OCI-LY1 (cell line): ENCODE measurements at regions not wholly inside any gene's neighbourhood (a gene's known extent, or its start where the extent isn't known, plus 50 kb on each side); places are given as distances from the start of the nearest gene placed in this dataset.
"Not testable (repeated sequence)": the region's sequence is repeated elsewhere in the genome, so short reads cannot be mapped to it uniquely, and the experiment has no call there.

Experiments
- H2AFZ ChIP-seq: fragments of 200-600 bp; sonication (generic), shearing (Covaris generic); 2 replicates; pipeline ENCODE4 v1.6.0; 2014; ENCODE audit warnings: antibody characterized with exemption, mild to moderate bottlenecking, low read length
- H3F3A ChIP-seq: fragments of 200-600 bp; sonication (generic), shearing (Covaris generic); 2 replicates; pipeline ENCODE4 v1.6.0; 2014; ENCODE audit warnings: mild to moderate bottlenecking, antibody characterized with exemption, low read length, moderate library complexity; ENCODE audit not compliant: insufficient read depth
- H3K27ac ChIP-seq: fragments of 200-600 bp; sonication (generic); 2 replicates; pipeline ENCODE4 v1.5.1; 2014; ENCODE audit warnings: low read length, mixed run types, mild to moderate bottlenecking, low read depth; ENCODE audit not compliant: poor library complexity, severe bottlenecking
- H3K27me3 ChIP-seq: fragments of 200-600 bp; sonication (generic); 2 replicates; pipeline ENCODE4 v1.6.0; 2014; ENCODE audit warnings: antibody characterized with exemption, mild to moderate bottlenecking, low read length, moderate library complexity; ENCODE audit not compliant: insufficient read depth
- H3K36me3 ChIP-seq: fragments of 200-600 bp; sonication (generic); 2 replicates; pipeline ENCODE4 v1.6.1; 2014; ENCODE audit warnings: mild to moderate bottlenecking, antibody characterized with exemption, low read length, moderate library complexity, mixed read lengths; ENCODE audit not compliant: insufficient read depth
- H3K4me1 ChIP-seq: fragments of 200-600 bp; sonication (generic); 2 replicates; pipeline ENCODE4 v1.5.1; 2014; ENCODE audit warnings: mild to moderate bottlenecking, low read length, moderate library complexity; ENCODE audit not compliant: insufficient read depth, severe bottlenecking
- H3K4me2 ChIP-seq: fragments of 200-600 bp; sonication (generic), shearing (Covaris generic); 2 replicates; pipeline ENCODE4 v1.6.1; 2014; ENCODE audit warnings: low read length
- H3K4me3 ChIP-seq: fragments of 200-600 bp; sonication (generic); 2 replicates; pipeline ENCODE4 v1.5.1; 2014; ENCODE audit warnings: low read length, low read depth, mild to moderate bottlenecking, mixed read lengths; ENCODE audit not compliant: poor library complexity, severe bottlenecking
- H3K79me2 ChIP-seq: fragments of 200-600 bp; shearing (Covaris generic); 2 replicates; pipeline ENCODE4 v1.6.1; 2016; ENCODE audit warnings: mixed run types, low read length, mixed read lengths; ENCODE audit not compliant: insufficient read depth
- H3K9ac ChIP-seq: fragments of 200-600 bp; sonication (generic), shearing (Covaris generic); 2 replicates; pipeline ENCODE4 v1.6.1; 2014; ENCODE audit warnings: mild to moderate bottlenecking, low read length, mixed read lengths
- H3K9me2 ChIP-seq: fragments of 200-600 bp; sonication (generic), shearing (Covaris generic); 2 replicates; pipeline ENCODE4 v1.6.1; 2014; ENCODE audit warnings: low read depth, mild to moderate bottlenecking, low read length, mixed read lengths
- H3K9me3 ChIP-seq: fragments of 200-600 bp; shearing (Covaris generic); 2 replicates; pipeline ENCODE4 v1.6.1; 2014; ENCODE audit warnings: low read length, mixed read lengths
- H4K20me1 ChIP-seq: fragments of 200-600 bp; sonication (generic), shearing (Covaris generic); 2 replicates; pipeline ENCODE4 v1.6.0; 2016; ENCODE audit warnings: mild to moderate bottlenecking, low read length; ENCODE audit not compliant: insufficient read depth
- EZH2 ChIP-seq: fragments of 200-600 bp; sonication (generic), shearing (Covaris generic); IDR thresholded peaks from 2 replicates; pipeline ENCODE4 v1.8.0; 2017; ENCODE audit warnings: borderline replicate concordance, mixed run types, mild to moderate bottlenecking, antibody characterized with exemption, low read length, moderate library complexity, mixed read lengths
- TF ChIP-seq, protein P1 (sequence below): fragments of 200-600 bp; sonication (generic), shearing (Covaris generic); IDR thresholded peaks from 2 replicates; pipeline ENCODE4 v1.5.1; 2017; ENCODE audit warnings: mild to moderate bottlenecking, antibody characterized with exemption, low read length, moderate library complexity, mixed read lengths

GRCh38 chr5:119299242-119299614 is 56.6 kb upstream of the TNFAIP8 start:
- not testable (repeated sequence) for H3K4me2 ChIP-seq, H3K9ac ChIP-seq, H3K27me3 ChIP-seq, H4K20me1 ChIP-seq, H3K9me2 ChIP-seq, H3K9me3 ChIP-seq, H3K36me3 ChIP-seq, H3K27ac ChIP-seq, H3K4me3 ChIP-seq, H3F3A ChIP-seq, H2AFZ ChIP-seq
- Histone ChIP-seq H3K79me2 (peaks cover 43% of the 10 kb centered on the region), H3K4me1 (peaks cover 43% of the 10 kb centered on the region)

- not testable (repeated sequence) for H3K27ac ChIP-seq, H2AFZ ChIP-seq, H3K9me3 ChIP-seq, H4K20me1 ChIP-seq, H3K9ac ChIP-seq, H3K9me2 ChIP-seq, H3K4me3 ChIP-seq, H3F3A ChIP-seq, H3K27me3 ChIP-seq, H3K36me3 ChIP-seq, H3K4me2 ChIP-seq
- H3K4me1 ChIP-seq = peaks cover 49% of the 10 kb centered on the region
- peaks cover 49% of the 10 kb centered on the region for H3K79me2 ChIP-seq
Measured at GRCh38 chr5:119299615-119300310, 56.1 kb upstream of the TNFAIP8 start.

DNA sequence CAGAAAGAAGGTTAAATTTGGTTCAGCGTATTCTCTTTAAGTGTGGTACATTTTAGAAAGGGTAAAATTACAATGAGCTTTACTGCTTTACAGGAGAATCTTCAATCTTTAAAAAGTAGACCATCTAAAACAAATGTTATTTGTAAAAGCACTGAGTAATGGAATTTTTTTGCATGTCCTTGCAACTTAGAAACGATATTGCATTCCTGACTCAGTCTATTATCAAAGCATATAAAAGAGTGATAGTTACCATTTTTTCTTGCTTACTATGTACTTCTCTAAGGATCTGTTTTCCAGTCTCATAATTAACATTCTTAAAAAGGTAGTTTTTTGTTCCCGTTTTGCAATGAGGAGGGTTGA is 55.5 kb upstream of the TNFAIP8 start:
- Histone ChIP-seq H3K27me3 (no peaks in the 10 kb centered on the region), H3K4me3 (no peak overlapping the region), H3K4me1 (peaks cover 54% of the 10 kb centered on the region), H3K4me2 (no peak overlapping the region), H3F3A (no peaks in the 10 kb centered on the region; the same call in 1 of the 2 replicates), H3K36me3 (peaks cover 6% of the 10 kb centered on the region; the same call in 1 of the 2 replicates), H3K9me2 (no peaks in the 10 kb centered on the region), H2AFZ (no peak overlapping the region), H3K79me2 (peaks cover 54% of the 10 kb centered on the region), H3K9ac (no peak overlapping the region), H4K20me1 (no peaks in the 10 kb centered on the region; the same call in 1 of the 2 replicates), H3K27ac (no peak overlapping the region), H3K9me3 (no peaks in the 10 kb centered on the region)
- TF ChIP-seq, protein P1, sequence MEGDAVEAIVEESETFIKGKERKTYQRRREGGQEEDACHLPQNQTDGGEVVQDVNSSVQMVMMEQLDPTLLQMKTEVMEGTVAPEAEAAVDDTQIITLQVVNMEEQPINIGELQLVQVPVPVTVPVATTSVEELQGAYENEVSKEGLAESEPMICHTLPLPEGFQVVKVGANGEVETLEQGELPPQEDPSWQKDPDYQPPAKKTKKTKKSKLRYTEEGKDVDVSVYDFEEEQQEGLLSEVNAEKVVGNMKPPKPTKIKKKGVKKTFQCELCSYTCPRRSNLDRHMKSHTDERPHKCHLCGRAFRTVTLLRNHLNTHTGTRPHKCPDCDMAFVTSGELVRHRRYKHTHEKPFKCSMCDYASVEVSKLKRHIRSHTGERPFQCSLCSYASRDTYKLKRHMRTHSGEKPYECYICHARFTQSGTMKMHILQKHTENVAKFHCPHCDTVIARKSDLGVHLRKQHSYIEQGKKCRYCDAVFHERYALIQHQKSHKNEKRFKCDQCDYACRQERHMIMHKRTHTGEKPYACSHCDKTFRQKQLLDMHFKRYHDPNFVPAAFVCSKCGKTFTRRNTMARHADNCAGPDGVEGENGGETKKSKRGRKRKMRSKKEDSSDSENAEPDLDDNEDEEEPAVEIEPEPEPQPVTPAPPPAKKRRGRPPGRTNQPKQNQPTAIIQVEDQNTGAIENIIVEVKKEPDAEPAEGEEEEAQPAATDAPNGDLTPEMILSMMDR = no peak
- TF ChIP-seq EZH2 = no peak

DNA sequence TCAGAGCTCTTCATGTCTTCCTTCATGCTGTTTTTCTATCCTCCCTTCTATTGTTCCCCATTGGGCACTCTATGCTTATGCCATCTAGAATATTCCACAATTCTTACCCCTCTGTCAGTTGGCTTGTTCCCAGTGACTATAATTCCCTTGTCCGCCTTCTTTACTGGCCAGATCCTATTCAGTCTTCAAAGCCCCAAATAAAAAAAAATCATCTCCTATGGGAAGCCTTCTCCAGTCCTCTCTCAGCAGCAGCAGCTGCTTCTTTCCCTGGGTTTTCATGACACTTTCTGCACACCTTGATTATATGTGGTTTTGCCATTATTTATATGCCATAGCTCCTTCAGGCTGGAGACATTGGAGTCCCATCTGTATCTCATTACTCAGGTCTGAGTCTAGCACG is 54.6 kb upstream of the TNFAIP8 start:
- no peaks in the 10 kb centered on the region for H3K9me2 ChIP-seq
- peaks cover 63% of the 10 kb centered on the region for H3K4me1 ChIP-seq

More for the DNA sequence above, 54.6 kb upstream of the TNFAIP8 start:
- Histone ChIP-seq H4K20me1 (no peaks in the 10 kb centered on the region; the same call in 1 of the 2 replicates), H3K4me3 (no peak overlapping the region), H3K27me3 (no peaks in the 10 kb centered on the region), H2AFZ (no peak overlapping the region), H3F3A (no peaks in the 10 kb centered on the region; the same call in 1 of the 2 replicates), H3K9me3 (no peaks in the 10 kb centered on the region), H3K27ac (no peak overlapping the region), H3K9ac (no peak overlapping the region), H3K4me2 (no peak overlapping the region), H3K36me3 (peaks cover 6% of the 10 kb centered on the region; the same call in 1 of the 2 replicates), H3K79me2 (peaks cover 63% of the 10 kb centered on the region)
- TF ChIP-seq, protein P1 = no peak
- no peak for TF ChIP-seq EZH2
